ENCODE measurements at regions not wholly inside any gene's neighbourhood (a gene's known extent, or its start where the extent isn't known, plus 50 kb on each side); places are given as distances from the start of the nearest gene placed in this dataset.

DNA sequence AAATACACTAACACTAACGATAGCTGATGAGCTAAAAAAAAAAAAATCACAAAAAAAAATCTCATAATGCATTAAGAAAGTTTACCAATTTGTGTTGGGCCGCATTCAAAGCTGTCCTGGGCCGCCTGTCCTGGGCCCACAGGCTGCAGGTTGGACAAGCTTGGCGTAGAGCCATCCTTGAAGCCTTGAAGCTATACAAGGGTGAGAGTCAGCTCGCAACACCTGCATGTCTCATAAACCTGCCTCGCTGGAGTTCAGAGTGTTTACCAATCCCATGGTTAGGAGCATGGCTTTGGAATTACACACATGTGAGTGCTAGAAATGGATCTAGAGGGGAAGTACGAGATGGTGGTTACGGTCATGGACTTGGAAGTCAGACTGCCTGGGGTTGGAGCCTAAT, 453.7 kb downstream of the INSC start:
- Histone ChIP-seq H3K27me3 (replicated peaks in 1 of 7) (no peaks in the 10 kb centered on the region), H3K27ac (no peak overlapping the region), H3K9me3 (no peaks in the 10 kb centered on the region), H3K4me1 (peaks cover 0 to 6% (median 0%) of the 10 kb centered on the region in 6 donors), H3K4me3 (no peak overlapping the region), H3K36me3 (no peaks in the 10 kb centered on the region)
- TF ChIP-seq POLR2A (IDR thresholded peaks at IDR 0.05): no peak
- TF ChIP-seq, protein P1, sequence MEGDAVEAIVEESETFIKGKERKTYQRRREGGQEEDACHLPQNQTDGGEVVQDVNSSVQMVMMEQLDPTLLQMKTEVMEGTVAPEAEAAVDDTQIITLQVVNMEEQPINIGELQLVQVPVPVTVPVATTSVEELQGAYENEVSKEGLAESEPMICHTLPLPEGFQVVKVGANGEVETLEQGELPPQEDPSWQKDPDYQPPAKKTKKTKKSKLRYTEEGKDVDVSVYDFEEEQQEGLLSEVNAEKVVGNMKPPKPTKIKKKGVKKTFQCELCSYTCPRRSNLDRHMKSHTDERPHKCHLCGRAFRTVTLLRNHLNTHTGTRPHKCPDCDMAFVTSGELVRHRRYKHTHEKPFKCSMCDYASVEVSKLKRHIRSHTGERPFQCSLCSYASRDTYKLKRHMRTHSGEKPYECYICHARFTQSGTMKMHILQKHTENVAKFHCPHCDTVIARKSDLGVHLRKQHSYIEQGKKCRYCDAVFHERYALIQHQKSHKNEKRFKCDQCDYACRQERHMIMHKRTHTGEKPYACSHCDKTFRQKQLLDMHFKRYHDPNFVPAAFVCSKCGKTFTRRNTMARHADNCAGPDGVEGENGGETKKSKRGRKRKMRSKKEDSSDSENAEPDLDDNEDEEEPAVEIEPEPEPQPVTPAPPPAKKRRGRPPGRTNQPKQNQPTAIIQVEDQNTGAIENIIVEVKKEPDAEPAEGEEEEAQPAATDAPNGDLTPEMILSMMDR (IDR thresholded peaks at IDR 0.05 in 8 of 11, conservative IDR thresholded peaks at IDR 0.05 in 3 of 11): no peak
- TF ChIP-seq POLR2AphosphoS5 (IDR thresholded peaks at IDR 0.05): no peak
- no peak for DNase-seq
- 87 to 95% (median 89%) methylated on average over 8 of the region's 8 CpGs for WGBS, 5 donors
- intact Hi-C loops (cut with DNase I; ENCODE audit: low total_unique reads): no loop called here

DNA sequence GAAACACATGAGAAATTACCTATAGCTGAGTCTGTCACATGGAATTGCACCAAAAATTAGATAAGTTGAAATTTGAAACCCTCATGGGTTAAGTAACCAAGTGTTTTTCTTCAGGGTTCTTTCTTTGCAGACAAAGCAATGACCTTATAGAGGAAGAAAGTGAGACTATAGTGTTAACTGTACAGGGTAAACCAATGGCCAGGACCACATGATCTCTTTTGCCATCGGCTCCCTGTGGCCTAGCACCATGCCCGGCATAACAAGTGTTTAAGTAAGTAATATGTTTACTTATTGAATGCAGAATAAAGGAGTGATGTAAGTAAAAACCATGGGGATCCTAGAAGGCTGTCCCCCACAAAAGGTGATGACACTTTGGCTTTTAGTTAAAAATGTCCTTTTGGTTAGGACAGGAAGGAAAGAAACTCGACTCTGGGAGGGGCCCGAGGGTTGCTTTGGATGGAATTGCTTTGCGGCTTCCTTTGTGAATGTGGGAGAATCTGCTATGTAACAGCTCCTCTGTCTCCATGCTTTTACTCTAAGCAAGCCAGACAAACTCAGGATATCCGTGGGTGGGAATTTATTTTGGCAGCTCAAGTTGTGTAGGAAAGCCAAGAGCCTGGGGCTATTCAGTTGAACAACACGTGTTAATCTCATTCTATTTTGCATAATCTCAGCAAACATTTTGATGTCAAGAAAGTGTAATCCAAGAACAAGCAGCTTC, 454.7 kb downstream of the INSC start:
- no peaks in the 10 kb centered on the region for H3K27me3 ChIP-seq (replicated peaks in 1 of 7)
- no peaks in the 10 kb centered on the region for H3K36me3 ChIP-seq
- H3K9me3 ChIP-seq: no peaks in the 10 kb centered on the region
- WGBS, 5 donors: 19 to 42% (median 35%) methylated on average over 7 of the region's 7 CpGs
- no peak for DNase-seq
- intact Hi-C loops (cut with DNase I; ENCODE audit: low total_unique reads): no loop called here
- no peak overlapping the region for H3K27ac ChIP-seq
- H3K4me1 ChIP-seq: peaks cover 0 to 6% (median 0%) of the 10 kb centered on the region in 6 donors
- TF ChIP-seq POLR2AphosphoS5 (IDR thresholded peaks at IDR 0.05) (no peak), POLR2A (IDR thresholded peaks at IDR 0.05) (no peak)
- TF ChIP-seq, protein P1 (IDR thresholded peaks at IDR 0.05 in 8 of 11, conservative IDR thresholded peaks at IDR 0.05 in 3 of 11): no peak
- no peak overlapping the region for H3K4me3 ChIP-seq

DNA sequence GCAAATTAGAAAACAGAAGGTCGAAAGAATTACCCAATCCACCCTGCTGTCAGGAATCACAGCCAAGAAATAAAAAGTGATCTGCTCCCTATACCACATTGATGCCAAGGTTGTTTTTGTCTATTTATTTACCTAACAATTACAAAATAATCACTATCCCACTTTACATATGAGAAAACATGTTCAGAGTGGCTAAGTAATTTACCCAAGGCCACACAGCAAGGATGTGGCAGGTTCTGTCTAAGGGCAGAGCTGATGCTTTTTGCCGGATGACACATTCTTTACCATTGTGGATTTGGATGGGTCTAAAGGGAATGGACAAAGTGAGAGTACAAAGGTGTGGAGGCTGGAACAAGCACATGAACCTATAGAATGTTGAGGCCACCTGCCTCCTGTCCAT, 460.7 kb downstream of the INSC start:
- no peaks in the 10 kb centered on the region for H3K27me3 ChIP-seq (replicated peaks in 1 of 7)
- H3K4me3 ChIP-seq: no peak overlapping the region
- no peak for DNase-seq
- H3K27ac ChIP-seq: peak overlapping the region in 4 of 8 donors; percentile 87 to 92 (median 89)
- H3K4me1 ChIP-seq: no peaks in the 10 kb centered on the region
- TF ChIP-seq, protein P1 (IDR thresholded peaks at IDR 0.05 in 8 of 11, conservative IDR thresholded peaks at IDR 0.05 in 3 of 11): no peak
- TF ChIP-seq POLR2A (IDR thresholded peaks at IDR 0.05) (no peak), POLR2AphosphoS5 (IDR thresholded peaks at IDR 0.05) (no peak)
- WGBS, 5 donors: 78 to 92% (median 83%) methylated on average over 2 of the region's 2 CpGs
- intact Hi-C loops (cut with DNase I; ENCODE audit: low total_unique reads): no loop called here
- H3K36me3 ChIP-seq: no peaks in the 10 kb centered on the region
- no peaks in the 10 kb centered on the region for H3K9me3 ChIP-seq

DNA sequence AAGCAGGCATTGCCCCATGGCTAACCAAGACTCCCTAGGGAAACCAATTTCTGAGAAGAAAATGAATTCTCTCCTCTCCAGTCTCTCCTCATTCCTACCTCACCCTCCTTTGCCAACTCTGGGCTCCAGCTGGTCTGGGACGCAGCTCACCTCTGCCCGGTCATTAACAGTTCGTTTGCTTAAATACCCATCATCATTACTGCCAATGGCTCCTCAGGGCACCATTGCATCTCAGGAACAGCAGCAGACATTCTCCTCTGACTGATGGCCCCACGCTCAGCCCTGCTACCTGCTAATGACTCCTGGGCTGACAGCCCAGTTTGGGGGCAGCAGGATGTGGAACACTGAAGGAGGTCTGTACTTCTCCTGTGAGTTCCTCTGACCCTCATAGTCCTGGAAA, 462.0 kb downstream of the INSC start:
- no peaks in the 10 kb centered on the region for H3K27me3 ChIP-seq (replicated peaks in 1 of 7)
- WGBS, 5 donors: 74 to 84% (median 79%) methylated on average over 4 of the region's 4 CpGs
- H3K27ac ChIP-seq: peak overlapping the region in 7 of 8 donors; percentile 39 to 92 (median 87)
- intact Hi-C loops (cut with DNase I; ENCODE audit: low total_unique reads): no loop called here
- DNase-seq: no peak
- no peaks in the 10 kb centered on the region for H3K36me3 ChIP-seq
- TF ChIP-seq POLR2AphosphoS5 (IDR thresholded peaks at IDR 0.05): no peak
- TF ChIP-seq POLR2A (IDR thresholded peaks at IDR 0.05): no peak
- TF ChIP-seq, protein P1 (IDR thresholded peaks at IDR 0.05 in 8 of 11, conservative IDR thresholded peaks at IDR 0.05 in 3 of 11): no peak
- no peaks in the 10 kb centered on the region for H3K9me3 ChIP-seq
- peak overlapping the region in 1 of 8 donors; percentile 6 for H3K4me3 ChIP-seq
- H3K4me1 ChIP-seq: no peaks in the 10 kb centered on the region
